OCI-LY1 (cell line): ENCODE measurements at regions not wholly inside any gene's neighbourhood (a gene's known extent, or its start where the extent isn't known, plus 50 kb on each side); places are given as distances from the start of the nearest gene placed in this dataset.

Experiments used
- H2AFZ ChIP-seq: fragments of 200-600 bp; sonication (generic), shearing (Covaris generic); 2 replicates; pipeline ENCODE4 v1.6.0; 2014; ENCODE audit warnings: antibody characterized with exemption, mild to moderate bottlenecking, low read length
- H3F3A ChIP-seq: fragments of 200-600 bp; sonication (generic), shearing (Covaris generic); 2 replicates; pipeline ENCODE4 v1.6.0; 2014; ENCODE audit warnings: mild to moderate bottlenecking, antibody characterized with exemption, low read length, moderate library complexity; ENCODE audit not compliant: insufficient read depth
- H3K27ac ChIP-seq: fragments of 200-600 bp; sonication (generic); 2 replicates; pipeline ENCODE4 v1.5.1; 2014; ENCODE audit warnings: low read length, mixed run types, mild to moderate bottlenecking, low read depth; ENCODE audit not compliant: poor library complexity, severe bottlenecking
- H3K27me3 ChIP-seq: fragments of 200-600 bp; sonication (generic); 2 replicates; pipeline ENCODE4 v1.6.0; 2014; ENCODE audit warnings: antibody characterized with exemption, mild to moderate bottlenecking, low read length, moderate library complexity; ENCODE audit not compliant: insufficient read depth
- H3K36me3 ChIP-seq: fragments of 200-600 bp; sonication (generic); 2 replicates; pipeline ENCODE4 v1.6.1; 2014; ENCODE audit warnings: mild to moderate bottlenecking, antibody characterized with exemption, low read length, moderate library complexity, mixed read lengths; ENCODE audit not compliant: insufficient read depth
- H3K4me1 ChIP-seq: fragments of 200-600 bp; sonication (generic); 2 replicates; pipeline ENCODE4 v1.5.1; 2014; ENCODE audit warnings: mild to moderate bottlenecking, low read length, moderate library complexity; ENCODE audit not compliant: insufficient read depth, severe bottlenecking
- H3K4me2 ChIP-seq: fragments of 200-600 bp; sonication (generic), shearing (Covaris generic); 2 replicates; pipeline ENCODE4 v1.6.1; 2014; ENCODE audit warnings: low read length
- H3K4me3 ChIP-seq: fragments of 200-600 bp; sonication (generic); 2 replicates; pipeline ENCODE4 v1.5.1; 2014; ENCODE audit warnings: low read length, low read depth, mild to moderate bottlenecking, mixed read lengths; ENCODE audit not compliant: poor library complexity, severe bottlenecking
- H3K79me2 ChIP-seq: fragments of 200-600 bp; shearing (Covaris generic); 2 replicates; pipeline ENCODE4 v1.6.1; 2016; ENCODE audit warnings: mixed run types, low read length, mixed read lengths; ENCODE audit not compliant: insufficient read depth
- H3K9ac ChIP-seq: fragments of 200-600 bp; sonication (generic), shearing (Covaris generic); 2 replicates; pipeline ENCODE4 v1.6.1; 2014; ENCODE audit warnings: mild to moderate bottlenecking, low read length, mixed read lengths
- H3K9me2 ChIP-seq: fragments of 200-600 bp; sonication (generic), shearing (Covaris generic); 2 replicates; pipeline ENCODE4 v1.6.1; 2014; ENCODE audit warnings: low read depth, mild to moderate bottlenecking, low read length, mixed read lengths
- H3K9me3 ChIP-seq: fragments of 200-600 bp; shearing (Covaris generic); 2 replicates; pipeline ENCODE4 v1.6.1; 2014; ENCODE audit warnings: low read length, mixed read lengths
- H4K20me1 ChIP-seq: fragments of 200-600 bp; sonication (generic), shearing (Covaris generic); 2 replicates; pipeline ENCODE4 v1.6.0; 2016; ENCODE audit warnings: mild to moderate bottlenecking, low read length; ENCODE audit not compliant: insufficient read depth
- CTCF ChIP-seq: fragments of 200-600 bp; sonication (generic), shearing (Covaris generic); IDR thresholded peaks from 2 replicates; pipeline ENCODE4 v1.5.1; 2017; ENCODE audit warnings: mild to moderate bottlenecking, antibody characterized with exemption, low read length, moderate library complexity, mixed read lengths
- EZH2 ChIP-seq: fragments of 200-600 bp; sonication (generic), shearing (Covaris generic); IDR thresholded peaks from 2 replicates; pipeline ENCODE4 v1.8.0; 2017; ENCODE audit warnings: borderline replicate concordance, mixed run types, mild to moderate bottlenecking, antibody characterized with exemption, low read length, moderate library complexity, mixed read lengths

DNA sequence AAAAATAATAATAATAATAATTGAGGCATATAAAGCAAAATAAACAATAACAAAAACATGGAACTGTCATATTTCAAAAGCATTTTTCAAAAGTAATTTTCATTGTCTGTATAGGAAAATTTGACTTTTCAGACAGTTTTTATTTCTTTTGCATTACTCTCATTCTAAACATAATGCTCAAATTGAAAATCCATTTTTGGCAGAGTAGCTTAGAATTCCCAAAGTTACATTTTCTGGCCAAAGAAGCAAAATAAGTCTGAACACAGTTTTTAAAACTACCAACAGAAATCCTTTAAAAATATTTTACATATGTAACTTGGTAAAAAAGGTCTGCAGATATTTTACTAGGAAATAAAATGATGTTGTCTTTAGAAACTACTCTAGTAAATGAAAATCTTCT is 535.4 kb downstream of the ANKRD7 start:
- Histone ChIP-seq H4K20me1 (no peaks in the 10 kb centered on the region), H3K9ac (no peak overlapping the region), H3K4me2 (no peak overlapping the region), H3K9me3 (no peaks in the 10 kb centered on the region), H3K79me2 (no peaks in the 10 kb centered on the region), H2AFZ (no peak overlapping the region), H3K4me3 (no peak overlapping the region), H3K36me3 (no peaks in the 10 kb centered on the region), H3K4me1 (no peaks in the 10 kb centered on the region), H3F3A (no peaks in the 10 kb centered on the region), H3K27me3 (no peaks in the 10 kb centered on the region), H3K9me2 (no peaks in the 10 kb centered on the region), H3K27ac (no peak overlapping the region)
- TF ChIP-seq CTCF = no peak

DNA sequence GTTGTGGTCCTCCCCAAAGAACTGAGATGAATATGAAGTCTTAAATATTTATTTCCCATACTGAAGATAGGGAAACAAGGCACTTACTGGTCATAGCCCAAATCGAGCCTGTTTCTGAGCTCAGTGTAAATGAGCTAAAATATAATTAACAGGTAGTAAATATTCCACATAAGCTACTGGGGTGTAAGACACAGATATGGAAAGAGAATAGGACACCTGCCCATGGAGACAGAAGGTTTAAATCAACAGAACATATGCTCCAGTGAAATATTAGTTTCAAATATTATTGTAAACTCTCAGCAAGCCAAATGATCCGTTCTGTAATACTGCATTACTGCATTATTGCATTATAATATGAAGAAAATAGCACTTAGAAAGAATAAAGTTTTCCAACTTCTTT is 537.9 kb downstream of the ANKRD7 start:
- Histone ChIP-seq H3K9ac (no peak overlapping the region), H3K9me3 (no peaks in the 10 kb centered on the region), H3K27ac (no peak overlapping the region), H3K4me3 (no peak overlapping the region), H3K27me3 (no peaks in the 10 kb centered on the region), H3K4me1 (no peaks in the 10 kb centered on the region), H2AFZ (no peak overlapping the region), H3K79me2 (no peaks in the 10 kb centered on the region), H3K36me3 (no peaks in the 10 kb centered on the region), H3K4me2 (no peak overlapping the region), H4K20me1 (no peaks in the 10 kb centered on the region), H3K9me2 (no peaks in the 10 kb centered on the region), H3F3A (no peaks in the 10 kb centered on the region)
- TF ChIP-seq EZH2 (no peak), CTCF (no peak)

- no peak overlapping the region for H2AFZ ChIP-seq
- H3K36me3 ChIP-seq = no peaks in the 10 kb centered on the region
- H3K9me2 ChIP-seq = no peaks in the 10 kb centered on the region
- TF ChIP-seq EZH2 = no peak
- TF ChIP-seq CTCF = no peak
- no peak overlapping the region for H3K27ac ChIP-seq
- H3K79me2 ChIP-seq = no peaks in the 10 kb centered on the region
- no peaks in the 10 kb centered on the region for H4K20me1 ChIP-seq
- H3K9me3 ChIP-seq = no peaks in the 10 kb centered on the region
- H3K27me3 ChIP-seq = no peaks in the 10 kb centered on the region
- H3K4me1 ChIP-seq = no peaks in the 10 kb centered on the region
- no peak overlapping the region for H3K9ac ChIP-seq
- H3K4me2 ChIP-seq = no peak overlapping the region
- no peak overlapping the region for H3K4me3 ChIP-seq
- H3F3A ChIP-seq = no peaks in the 10 kb centered on the region
These were observed 539.7 kb downstream of the ANKRD7 start for GRCh38 chr7:118764221-118764620.
